Endothelial cell of umbilical vein (primary cell): ENCODE measurements at regions not wholly inside any gene's neighbourhood (a gene's known extent, or its start where the extent isn't known, plus 50 kb on each side); places are given as distances from the start of the nearest gene placed in this dataset.

Source experiments
- EZH2 ChIP-seq: IDR thresholded peaks from 2 replicates; pipeline ENCODE4 v1.6.1; 2012; ENCODE audit warnings: borderline replicate concordance, low read depth, mild to moderate bottlenecking, moderate library complexity, low read length, inconsistent platforms; ENCODE audit not compliant: severe bottlenecking
- MYC ChIP-seq: IDR thresholded peaks from one replicate; pipeline ENCODE4 v1.6.1; 2011; ENCODE audit warnings: mild to moderate bottlenecking, low read depth, low read length
- POLR2A ChIP-seq: IDR thresholded peaks from 2 replicates; pipeline ENCODE4 v1.6.1; 2012; ENCODE audit warnings: low read depth, mild to moderate bottlenecking, control low read depth, low read length
- POLR2AphosphoS5 ChIP-seq: IDR thresholded peaks from 2 replicates; pipeline ENCODE4 v1.6.1; 2012; ENCODE audit warnings: low read depth, mild to moderate bottlenecking, control low read depth, low read length, moderate library complexity; ENCODE audit not compliant: insufficient read depth
- TF ChIP-seq, protein P1 (sequence below), 2 donors: IDR thresholded peaks; 1 replicate in 1 of 2; 2 replicates in 1 of 2; pipeline ENCODE4 v1.5.1; 2011; ENCODE audit warnings: low read length in 2 of 2, mild to moderate bottlenecking in 2 of 2, moderate library complexity in 2 of 2, control low read depth in 1 of 2, inconsistent platforms in 1 of 2, low read depth in 1 of 2; ENCODE audit not compliant: insufficient read depth in 1 of 2; ENCODE audit errors: extremely low read depth in 1 of 2
- TF ChIP-seq, protein P2 (sequence below): IDR thresholded peaks from 2 replicates; pipeline ENCODE4 v1.6.1; 2011; ENCODE audit not compliant: insufficient read depth, insufficient read length

DNA sequence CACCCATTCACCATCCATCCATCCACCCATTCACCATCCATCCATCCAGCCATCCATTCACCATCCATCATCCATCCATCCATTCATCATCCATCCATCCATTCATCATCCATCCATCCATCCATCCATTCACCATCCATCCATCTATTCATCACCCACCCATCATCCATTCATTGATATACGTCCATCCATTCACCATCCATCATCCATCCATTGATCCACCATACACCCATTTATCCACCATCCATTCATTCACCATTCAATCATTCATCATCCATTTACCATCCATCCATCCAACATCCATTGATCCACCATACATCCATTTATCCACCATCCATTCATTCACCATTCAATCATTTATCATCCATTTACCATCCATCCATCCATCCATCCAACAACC lies 111.7 kb downstream of the ABCC12 start:
- TF ChIP-seq POLR2A (no peak), EZH2 (no peak), MYC (no peak), POLR2AphosphoS5 (no peak)
- TF ChIP-seq, protein P1, sequence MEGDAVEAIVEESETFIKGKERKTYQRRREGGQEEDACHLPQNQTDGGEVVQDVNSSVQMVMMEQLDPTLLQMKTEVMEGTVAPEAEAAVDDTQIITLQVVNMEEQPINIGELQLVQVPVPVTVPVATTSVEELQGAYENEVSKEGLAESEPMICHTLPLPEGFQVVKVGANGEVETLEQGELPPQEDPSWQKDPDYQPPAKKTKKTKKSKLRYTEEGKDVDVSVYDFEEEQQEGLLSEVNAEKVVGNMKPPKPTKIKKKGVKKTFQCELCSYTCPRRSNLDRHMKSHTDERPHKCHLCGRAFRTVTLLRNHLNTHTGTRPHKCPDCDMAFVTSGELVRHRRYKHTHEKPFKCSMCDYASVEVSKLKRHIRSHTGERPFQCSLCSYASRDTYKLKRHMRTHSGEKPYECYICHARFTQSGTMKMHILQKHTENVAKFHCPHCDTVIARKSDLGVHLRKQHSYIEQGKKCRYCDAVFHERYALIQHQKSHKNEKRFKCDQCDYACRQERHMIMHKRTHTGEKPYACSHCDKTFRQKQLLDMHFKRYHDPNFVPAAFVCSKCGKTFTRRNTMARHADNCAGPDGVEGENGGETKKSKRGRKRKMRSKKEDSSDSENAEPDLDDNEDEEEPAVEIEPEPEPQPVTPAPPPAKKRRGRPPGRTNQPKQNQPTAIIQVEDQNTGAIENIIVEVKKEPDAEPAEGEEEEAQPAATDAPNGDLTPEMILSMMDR (IDR thresholded peaks at IDR 0.05; ENCODE audit: extremely low read depth in 1 of 2, insufficient read depth in 1 of 2, low read depth in 1 of 2, low read length in 2 of 2), result no peak
- TF ChIP-seq, protein P2, sequence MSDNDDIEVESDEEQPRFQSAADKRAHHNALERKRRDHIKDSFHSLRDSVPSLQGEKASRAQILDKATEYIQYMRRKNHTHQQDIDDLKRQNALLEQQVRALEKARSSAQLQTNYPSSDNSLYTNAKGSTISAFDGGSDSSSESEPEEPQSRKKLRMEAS, result no peak
